SIG-M5 treated with dmso at 0.1 percent for 504 hours (cell line): ENCODE measurements at regions not wholly inside any gene's neighbourhood (a gene's known extent, or its start where the extent isn't known, plus 50 kb on each side); places are given as distances from the start of the nearest gene placed in this dataset.

Experiments used
- DNase-seq: peaks from one replicate; lab custom pipeline; 2025; ENCODE audit not compliant: unreplicated experiment; lab: John Stamatoyannopoulos, UW

DNA sequence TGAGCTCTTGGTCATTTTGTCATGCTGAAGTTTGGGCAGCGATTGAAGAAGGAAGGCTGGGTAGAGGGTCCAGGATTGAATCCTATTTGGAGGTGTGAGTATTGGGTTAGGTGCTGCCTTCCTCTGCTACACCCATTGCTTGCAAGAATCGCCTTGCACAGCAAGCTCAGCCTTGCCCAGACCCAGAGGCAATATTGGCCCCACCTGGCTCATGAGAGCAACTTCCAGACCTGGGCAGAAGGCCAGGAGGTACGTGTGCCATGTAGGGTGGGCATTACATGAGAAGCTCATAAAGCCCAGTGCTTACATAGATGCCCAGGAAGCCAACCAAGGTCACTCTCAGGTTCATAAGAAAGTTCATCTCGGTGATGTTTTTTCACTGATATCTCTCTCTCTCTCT, 718.0 kb downstream of the EFNB2 start:
- DNase-seq: no peak

GRCh38 chr13:105816994-105817393, 718.5 kb downstream of the EFNB2 start:
- peak; percentile 32 for DNase-seq

- DNase-seq: no peak
Observed at GRCh38 chr13:105814902-105815250, 720.6 kb downstream of the EFNB2 start.

GRCh38 chr13:105814219-105814901, 721.1 kb downstream of the EFNB2 start:
- no peak for DNase-seq

DNA sequence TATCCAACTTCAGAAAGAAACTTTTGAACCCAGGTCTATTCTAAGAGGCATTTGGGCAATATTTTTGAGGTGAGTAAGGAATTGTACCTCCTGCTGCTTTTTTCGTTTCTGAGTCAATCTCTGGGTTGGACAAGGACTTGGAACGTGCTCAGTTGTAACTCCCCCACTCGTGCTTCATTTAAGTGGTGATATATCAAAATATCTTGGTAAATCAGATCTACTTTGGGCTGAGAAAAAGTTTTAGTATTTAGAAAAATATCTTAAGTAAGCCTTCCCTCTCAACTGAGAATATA, 728.9 kb downstream of the EFNB2 start:
- DNase-seq: no peak

DNA sequence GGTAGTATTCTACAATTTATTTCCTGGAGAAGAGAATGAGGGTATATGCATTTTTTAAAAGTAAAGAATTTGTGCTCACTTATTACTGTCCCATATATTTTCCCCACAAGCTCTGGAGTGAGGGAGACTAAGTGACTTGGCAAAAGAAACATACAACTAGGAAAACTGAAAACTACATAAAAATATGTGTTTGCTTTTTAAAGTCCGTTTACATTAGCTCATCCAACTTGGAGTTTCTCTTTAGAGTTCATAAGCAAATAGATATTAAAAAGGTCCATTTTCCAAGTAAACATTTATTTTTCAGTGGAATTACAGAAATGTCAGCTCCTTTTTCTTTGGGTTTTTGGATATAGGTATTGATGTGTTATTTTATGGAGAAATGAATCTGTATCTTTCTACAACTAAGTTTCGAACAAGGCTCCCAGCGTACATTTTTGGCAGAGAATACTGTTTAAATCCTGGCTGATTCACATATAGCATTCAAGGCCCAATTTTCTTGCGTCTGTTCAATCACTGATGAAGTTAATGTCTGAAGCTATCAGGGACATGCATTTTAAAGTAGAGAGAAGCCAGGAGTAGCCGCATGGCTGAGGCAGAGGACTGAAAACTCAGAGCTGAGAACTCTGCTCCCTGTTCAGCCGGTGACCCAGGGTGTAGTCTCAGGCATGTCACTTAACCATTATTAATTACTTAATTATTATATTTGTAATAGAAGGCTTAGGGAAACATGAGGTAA, 729.4 kb downstream of the EFNB2 start:
- DNase-seq: no peak

DNA sequence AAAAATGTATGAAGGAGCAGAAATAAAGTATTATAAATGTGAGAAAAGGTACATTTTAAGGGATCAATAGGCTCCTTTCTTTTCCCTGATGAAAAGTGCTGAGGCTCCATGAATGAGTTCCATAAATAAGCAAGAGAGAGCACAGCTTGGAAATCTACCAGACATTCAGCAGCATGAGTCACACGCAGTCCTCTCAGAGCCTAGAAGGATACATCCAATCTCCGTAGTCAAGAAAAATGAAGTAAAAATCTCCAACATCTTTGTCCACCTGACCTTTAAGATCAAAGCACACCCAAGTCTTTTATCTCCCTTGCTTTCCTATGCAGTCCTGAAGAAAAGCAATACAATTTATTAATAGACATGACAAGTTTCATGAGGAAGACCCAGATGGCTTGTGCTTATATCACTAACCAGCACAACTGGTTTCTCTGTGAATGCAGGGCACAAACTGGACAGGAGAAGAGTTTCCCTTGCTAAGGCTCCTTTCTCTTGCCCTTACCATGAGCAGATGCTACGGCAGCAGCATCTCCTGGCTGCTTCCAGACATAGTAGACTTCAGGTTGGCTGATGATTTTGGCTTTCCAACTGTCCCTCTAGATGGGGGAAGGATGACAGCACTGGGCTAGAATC, 730.8 kb downstream of the EFNB2 start:
- DNase-seq: no peak

GRCh38 chr13:105799155-105799554, 736.3 kb downstream of the EFNB2 start:
- DNase-seq: no peak

DNA sequence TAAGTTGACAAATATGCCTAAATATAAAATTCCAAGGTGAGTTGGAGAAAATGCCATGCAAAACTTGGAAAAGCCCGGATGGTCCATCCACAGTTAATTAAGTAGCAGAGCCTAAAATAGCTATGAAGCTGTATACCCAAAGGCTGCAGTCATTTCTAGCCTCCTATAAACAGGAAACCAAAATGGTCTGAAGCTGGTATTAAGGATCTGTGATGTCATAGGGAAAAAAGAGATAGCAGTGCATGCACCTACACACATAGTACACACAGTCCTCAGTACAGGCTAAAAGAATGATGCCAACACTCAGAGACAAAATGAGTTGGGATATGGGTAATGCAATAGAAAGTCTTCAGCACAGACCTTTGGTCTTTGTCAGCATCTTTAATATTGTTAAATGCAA, 736.9 kb downstream of the EFNB2 start:
- no peak for DNase-seq

DNA sequence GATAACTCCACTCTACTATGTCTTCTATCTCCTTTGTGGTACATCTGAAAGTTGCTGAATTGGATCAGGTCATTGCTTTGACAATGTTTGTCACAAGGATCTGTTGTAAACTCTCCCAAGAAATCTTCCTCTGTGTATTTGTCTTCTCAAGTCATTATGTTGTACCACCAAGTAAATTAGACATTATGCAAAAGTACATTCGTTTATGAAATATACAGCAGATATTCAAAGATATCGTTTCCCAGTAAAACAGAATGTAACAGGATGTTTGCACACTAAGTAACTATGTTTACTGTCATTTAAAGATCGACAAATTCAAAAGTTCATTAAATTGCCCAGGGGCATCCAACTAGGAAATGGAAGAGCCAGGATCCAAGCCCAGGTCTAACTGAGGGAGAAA, 739.4 kb downstream of the EFNB2 start:
- DNase-seq: no peak

DNA sequence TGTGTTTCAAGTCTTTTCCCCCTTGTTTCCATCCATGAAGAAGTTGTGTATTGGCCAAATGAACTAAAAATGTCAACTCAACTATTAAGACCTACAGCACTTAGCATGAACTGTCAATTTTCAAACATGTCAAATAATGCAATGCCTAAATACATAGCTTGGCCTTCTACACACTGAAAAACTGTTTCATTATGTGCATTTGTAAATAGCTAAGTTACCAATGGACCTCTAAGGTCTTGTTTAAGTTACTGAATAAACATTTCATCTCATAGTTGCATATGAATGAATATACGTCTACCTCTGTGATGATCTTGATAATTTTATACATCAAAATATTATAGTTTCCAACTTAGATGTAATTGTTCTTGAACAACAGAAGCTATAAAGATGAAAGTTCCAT, 744.5 kb downstream of the EFNB2 start:
- DNase-seq: no peak

GRCh38 chr13:105788530-105788929, 746.9 kb downstream of the EFNB2 start:
- no peak for DNase-seq

DNA sequence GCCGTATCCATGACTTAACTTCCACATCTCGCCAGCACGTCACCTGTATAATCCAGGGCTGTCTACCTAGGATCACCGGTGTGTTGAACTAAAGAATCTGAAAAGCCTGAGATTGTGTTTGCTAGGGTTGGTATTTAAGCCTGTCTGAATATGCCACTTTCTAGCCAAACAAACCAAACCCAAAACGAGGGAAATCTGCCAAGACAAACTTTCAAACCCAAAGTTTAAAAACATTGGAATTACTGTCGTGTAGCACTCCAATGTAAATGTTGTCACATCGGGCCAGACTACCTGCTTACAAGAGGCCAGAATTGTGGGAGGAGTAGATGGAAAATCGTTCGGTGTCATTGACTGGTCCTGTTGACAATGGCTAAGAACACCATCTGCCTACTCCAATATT, 747.8 kb downstream of the EFNB2 start:
- DNase-seq: no peak

- no peak for DNase-seq
Observed at GRCh38 chr13:105785436-105785835, 750.0 kb downstream of the EFNB2 start.

- DNase-seq: no peak
Observed at GRCh38 chr13:105783261-105783660, 752.2 kb downstream of the EFNB2 start.

GRCh38 chr13:105778196-105778595, 757.3 kb downstream of the EFNB2 start:
- DNase-seq: no peak

- no peak for DNase-seq
Observed at GRCh38 chr13:105774739-105775460, 760.6 kb downstream of the EFNB2 start.

DNA sequence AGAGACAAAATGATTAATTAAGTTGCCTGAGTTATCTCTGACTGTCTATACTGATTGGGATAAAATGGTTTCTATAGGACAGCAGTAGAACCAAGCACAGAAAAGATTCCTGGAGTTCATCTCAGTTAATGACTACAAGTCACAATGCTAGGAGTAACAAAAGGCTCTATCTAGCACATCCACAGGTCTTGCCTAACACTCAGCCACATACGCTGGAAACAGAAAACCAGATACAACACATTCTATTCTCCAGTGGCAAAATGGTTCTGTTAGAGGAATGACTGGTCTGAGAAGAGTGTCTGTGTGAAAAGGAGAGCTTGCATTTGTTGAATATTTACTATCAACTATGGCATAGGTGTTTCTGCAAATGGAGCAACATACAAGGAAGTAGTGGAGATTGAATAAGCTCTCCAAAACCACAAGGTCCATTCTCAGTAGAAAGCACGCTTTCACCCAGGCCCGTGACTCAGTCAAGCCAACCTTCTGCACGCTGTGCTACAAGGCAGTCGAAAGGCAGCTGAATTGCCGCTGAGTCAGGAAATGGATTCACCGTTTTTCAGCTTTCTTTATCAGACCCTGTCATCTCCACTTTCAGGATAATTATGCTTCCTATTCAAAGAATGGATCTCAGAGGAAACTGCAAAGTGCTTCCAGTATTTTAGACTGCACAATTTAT, 761.5 kb downstream of the EFNB2 start:
- DNase-seq: no peak

GRCh38 chr13:105773241-105773640, 762.2 kb downstream of the EFNB2 start:
- no peak for DNase-seq

- no peak for DNase-seq
Observed at GRCh38 chr13:105764486-105764885, 771.0 kb downstream of the EFNB2 start.

GRCh38 chr13:105763851-105764250, 771.6 kb downstream of the EFNB2 start:
- DNase-seq: no peak
